ENCODE measurements at regions not wholly inside any gene's neighbourhood (a gene's known extent, or its start where the extent isn't known, plus 50 kb on each side); places are given as distances from the start of the nearest gene placed in this dataset.

- no peaks in the 10 kb centered on the region for H4K20me1 ChIP-seq (ENCODE audit: insufficient read depth)
- H3K4me3 ChIP-seq (ENCODE audit: low read length) = no peak overlapping the region
- H3K27me3 ChIP-seq (ENCODE audit: insufficient read depth, low read depth, low read length) = no peaks in the 10 kb centered on the region
- no peaks in the 10 kb centered on the region for H3F3A ChIP-seq (ENCODE audit: insufficient read depth, low read length, poor library complexity, severe bottlenecking)
- no peak overlapping the region for H3K27ac ChIP-seq (ENCODE audit: low read length)
- no peaks in the 10 kb centered on the region for H3K79me2 ChIP-seq (replicated peaks; ENCODE audit: insufficient read depth, low read length)
- no peak overlapping the region for H3K9ac ChIP-seq (ENCODE audit: low read length)
- no peaks in the 10 kb centered on the region for H3K9me2 ChIP-seq (ENCODE audit: insufficient read depth, low read length)
- H2AFZ ChIP-seq (ENCODE audit: low read depth, low read length) = no peak overlapping the region
- no peaks in the 10 kb centered on the region for H3K9me3 ChIP-seq (ENCODE audit: low read length)
- H3K4me2 ChIP-seq (ENCODE audit: low read length) = no peak overlapping the region
- no peaks in the 10 kb centered on the region for H3K36me3 ChIP-seq (ENCODE audit: insufficient read depth, low read length)
- TF ChIP-seq, protein P1, sequence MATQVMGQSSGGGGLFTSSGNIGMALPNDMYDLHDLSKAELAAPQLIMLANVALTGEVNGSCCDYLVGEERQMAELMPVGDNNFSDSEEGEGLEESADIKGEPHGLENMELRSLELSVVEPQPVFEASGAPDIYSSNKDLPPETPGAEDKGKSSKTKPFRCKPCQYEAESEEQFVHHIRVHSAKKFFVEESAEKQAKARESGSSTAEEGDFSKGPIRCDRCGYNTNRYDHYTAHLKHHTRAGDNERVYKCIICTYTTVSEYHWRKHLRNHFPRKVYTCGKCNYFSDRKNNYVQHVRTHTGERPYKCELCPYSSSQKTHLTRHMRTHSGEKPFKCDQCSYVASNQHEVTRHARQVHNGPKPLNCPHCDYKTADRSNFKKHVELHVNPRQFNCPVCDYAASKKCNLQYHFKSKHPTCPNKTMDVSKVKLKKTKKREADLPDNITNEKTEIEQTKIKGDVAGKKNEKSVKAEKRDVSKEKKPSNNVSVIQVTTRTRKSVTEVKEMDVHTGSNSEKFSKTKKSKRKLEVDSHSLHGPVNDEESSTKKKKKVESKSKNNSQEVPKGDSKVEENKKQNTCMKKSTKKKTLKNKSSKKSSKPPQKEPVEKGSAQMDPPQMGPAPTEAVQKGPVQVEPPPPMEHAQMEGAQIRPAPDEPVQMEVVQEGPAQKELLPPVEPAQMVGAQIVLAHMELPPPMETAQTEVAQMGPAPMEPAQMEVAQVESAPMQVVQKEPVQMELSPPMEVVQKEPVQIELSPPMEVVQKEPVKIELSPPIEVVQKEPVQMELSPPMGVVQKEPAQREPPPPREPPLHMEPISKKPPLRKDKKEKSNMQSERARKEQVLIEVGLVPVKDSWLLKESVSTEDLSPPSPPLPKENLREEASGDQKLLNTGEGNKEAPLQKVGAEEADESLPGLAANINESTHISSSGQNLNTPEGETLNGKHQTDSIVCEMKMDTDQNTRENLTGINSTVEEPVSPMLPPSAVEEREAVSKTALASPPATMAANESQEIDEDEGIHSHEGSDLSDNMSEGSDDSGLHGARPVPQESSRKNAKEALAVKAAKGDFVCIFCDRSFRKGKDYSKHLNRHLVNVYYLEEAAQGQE (IDR thresholded peaks at IDR 0.05; ENCODE audit: borderline replicate concordance) = no peak
- no peak for TF ChIP-seq SMC3 (conservative IDR thresholded peaks at IDR 0.05; ENCODE audit: poor library complexity)
Measured at GRCh38 chrX:4249401-4249800, 536.0 kb upstream of the PRKX start.

DNA sequence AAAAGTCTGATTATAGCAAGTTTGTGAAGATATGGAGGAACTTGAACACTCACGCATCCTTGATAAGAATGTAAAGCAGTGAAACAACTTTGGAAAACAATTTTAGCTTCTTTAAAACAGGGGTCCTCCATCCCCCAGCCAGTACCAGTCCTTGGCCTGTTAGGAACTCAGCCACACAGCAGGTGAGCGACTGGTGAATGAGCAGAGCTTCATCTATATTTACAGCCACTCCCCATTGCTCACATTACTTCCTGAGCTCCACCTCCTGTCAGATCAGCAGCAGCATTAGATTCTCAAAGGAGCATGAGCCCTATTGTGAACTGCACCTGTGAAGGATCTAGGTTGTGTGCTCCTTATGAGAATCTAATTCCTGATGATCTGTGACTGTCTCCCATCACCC is 530.3 kb upstream of the PRKX start:
- Histone ChIP-seq H3K79me2 (replicated peaks; ENCODE audit: insufficient read depth, low read length) (no peaks in the 10 kb centered on the region), H3K27me3 (ENCODE audit: insufficient read depth, low read depth, low read length) (no peaks in the 10 kb centered on the region), H3F3A (ENCODE audit: insufficient read depth, low read length, poor library complexity, severe bottlenecking) (no peaks in the 10 kb centered on the region), H3K4me3 (ENCODE audit: low read length) (no peak overlapping the region), H4K20me1 (ENCODE audit: insufficient read depth) (no peaks in the 10 kb centered on the region), H3K9ac (ENCODE audit: low read length) (no peak overlapping the region), H3K4me2 (ENCODE audit: low read length) (no peak overlapping the region), H3K9me3 (ENCODE audit: low read length) (no peaks in the 10 kb centered on the region), H2AFZ (ENCODE audit: low read depth, low read length) (no peak overlapping the region), H3K36me3 (ENCODE audit: insufficient read depth, low read length) (no peaks in the 10 kb centered on the region), H3K27ac (ENCODE audit: low read length) (no peak overlapping the region), H3K9me2 (ENCODE audit: insufficient read depth, low read length) (no peaks in the 10 kb centered on the region)
- TF ChIP-seq RAD21 (conservative IDR thresholded peaks at IDR 0.05) (no peak), MXI1 (conservative IDR thresholded peaks at IDR 0.05; ENCODE audit: poor library complexity, severe bottlenecking) (no peak), EZH2 (IDR thresholded peaks at IDR 0.05; ENCODE audit: borderline replicate concordance, insufficient read depth, low read length, poor library complexity, severe bottlenecking) (no peak), TAF1 (IDR thresholded peaks at IDR 0.05; ENCODE audit: low read depth) (no peak), POLR2AphosphoS5 (IDR thresholded peaks at IDR 0.05) (no peak), EP300 (conservative IDR thresholded peaks at IDR 0.05; ENCODE audit: poor library complexity, severe bottlenecking) (no peak), SMC3 (conservative IDR thresholded peaks at IDR 0.05; ENCODE audit: poor library complexity) (no peak)
- TF ChIP-seq, protein P2, sequence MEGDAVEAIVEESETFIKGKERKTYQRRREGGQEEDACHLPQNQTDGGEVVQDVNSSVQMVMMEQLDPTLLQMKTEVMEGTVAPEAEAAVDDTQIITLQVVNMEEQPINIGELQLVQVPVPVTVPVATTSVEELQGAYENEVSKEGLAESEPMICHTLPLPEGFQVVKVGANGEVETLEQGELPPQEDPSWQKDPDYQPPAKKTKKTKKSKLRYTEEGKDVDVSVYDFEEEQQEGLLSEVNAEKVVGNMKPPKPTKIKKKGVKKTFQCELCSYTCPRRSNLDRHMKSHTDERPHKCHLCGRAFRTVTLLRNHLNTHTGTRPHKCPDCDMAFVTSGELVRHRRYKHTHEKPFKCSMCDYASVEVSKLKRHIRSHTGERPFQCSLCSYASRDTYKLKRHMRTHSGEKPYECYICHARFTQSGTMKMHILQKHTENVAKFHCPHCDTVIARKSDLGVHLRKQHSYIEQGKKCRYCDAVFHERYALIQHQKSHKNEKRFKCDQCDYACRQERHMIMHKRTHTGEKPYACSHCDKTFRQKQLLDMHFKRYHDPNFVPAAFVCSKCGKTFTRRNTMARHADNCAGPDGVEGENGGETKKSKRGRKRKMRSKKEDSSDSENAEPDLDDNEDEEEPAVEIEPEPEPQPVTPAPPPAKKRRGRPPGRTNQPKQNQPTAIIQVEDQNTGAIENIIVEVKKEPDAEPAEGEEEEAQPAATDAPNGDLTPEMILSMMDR (IDR thresholded peaks at IDR 0.05; ENCODE audit: poor library complexity, severe bottlenecking) = no peak
- TF ChIP-seq, protein P1 (IDR thresholded peaks at IDR 0.05; ENCODE audit: borderline replicate concordance) = no peak

Measured in neural cell (in vitro differentiated cells).